HCT116 (cell line): ENCODE measurements at regions not wholly inside any gene's neighbourhood (a gene's known extent, or its start where the extent isn't known, plus 50 kb on each side); places are given as distances from the start of the nearest gene placed in this dataset.

Experiments used
- ATAC-seq: fragments of 200-7000 bp; cut with Tn5 transposase; 2 replicates; pipeline ENCODE4 v1.9.1; 2020; ENCODE audit warnings: mild to moderate bottlenecking, moderate library complexity
- BruUV-seq: library from RNA; stranded (reverse); fragments of 400-500 nt; replicated peaks from 2 replicates; lab custom pipeline; 2021; lab: Mats Ljungman, UMichigan
- CTCF ChIA-PET: fragments of 300-600 bp; sonication (Branson Sonifier 250); formaldehyde crosslinking; loops from one replicate; lab custom pipeline; 2021; ENCODE audit warnings: antibody characterized with exemption; lab: Charles Lee
- POLR2A ChIA-PET: fragments of 300-600, 350-600 bp; sonication (Branson Sonifier 250); formaldehyde crosslinking; loops from one replicate; lab custom pipeline; 2021; ENCODE audit warnings: antibody characterized with exemption; lab: Charles Lee
- RAD21 ChIA-PET, 2 experiments: fragments of 300-600 bp; sonication (Branson Sonifier 250); formaldehyde crosslinking; loops; one replicate each; lab custom pipeline; 2023; ENCODE audit warnings: low total read pairs in 2 of 2; ENCODE audit not compliant: uncharacterized antibody in 2 of 2, unreplicated experiment in 2 of 2, low non-redundant PET in 1 of 2; lab: Charles Lee
- DNase-seq: peaks from one replicate; pipeline ENCODE4 v3.0.0-alpha.2; 2010; ENCODE audit warnings: low read depth, low spot score
- H2AFZ ChIP-seq: fragments of 200-600 bp; shearing (Covaris generic), sonication (generic); 2 replicates; pipeline ENCODE4 v1.6.1; 2017; ENCODE audit warnings: low read depth, mixed run types, mixed read lengths, antibody characterized with exemption, low read length; ENCODE audit not compliant: poor library complexity, severe bottlenecking
- H3K27ac ChIP-seq: 2 replicates; pipeline ENCODE4 v1.5.1; 2012; ENCODE audit warnings: low read depth, low read length
- H3K27me3 ChIP-seq: fragments of 200-600 bp; sonication (generic); 2 replicates; pipeline ENCODE4 v1.6.1; 2016; ENCODE audit warnings: mixed run types, low read length, mixed read lengths; ENCODE audit not compliant: insufficient read depth
- H3K36me3 ChIP-seq, 2 experiments: fragments of 200-500 bp in 1 of 2; fragments of 200-600 bp in 1 of 2; sonication (Bioruptor generic) in 1 of 2; sonication (generic) in 1 of 2; 2 replicates each; pipeline versions ENCODE4 v1.5.1 to v1.6.1; 2014 to 2016; ENCODE audit warnings: low read length in 2 of 2, inconsistent platforms in 1 of 2, mixed read lengths in 1 of 2, mixed run types in 1 of 2; ENCODE audit not compliant: insufficient read depth in 2 of 2, control insufficient read depth in 1 of 2
- H3K4me1 ChIP-seq, 2 experiments: fragments of 200-600 bp in 1 of 2; sonication (generic) in 1 of 2; 2 replicates each; pipeline versions ENCODE4 v1.5.1 to v1.6.1; 2012 to 2017; ENCODE audit warnings: low read length in 2 of 2, inconsistent platforms in 1 of 2, mild to moderate bottlenecking in 1 of 2, mixed read lengths in 1 of 2, mixed run types in 1 of 2, moderate library complexity in 1 of 2; ENCODE audit not compliant: insufficient read depth in 2 of 2, control insufficient read depth in 1 of 2
- H3K4me2 ChIP-seq: fragments of 200-600 bp; sonication (generic); 2 replicates; pipeline ENCODE4 v1.6.1; 2017; ENCODE audit warnings: mixed run types, low read length, mixed read lengths
- H3K4me3 ChIP-seq, 2 experiments: fragments of 200-600 bp in 1 of 2; sonication (generic) in 1 of 2; replicated peaks in 1 of 2; 2 replicates each; pipeline ENCODE4 v1.5.1; 2011 to 2016; ENCODE audit warnings: low read length in 2 of 2, control low read depth in 1 of 2, low read depth in 1 of 2, mild to moderate bottlenecking in 1 of 2, mixed read lengths in 1 of 2, mixed run types in 1 of 2
- H3K79me2 ChIP-seq: fragments of 200-600 bp; sonication (generic); 2 replicates; pipeline ENCODE4 v1.6.1; 2017; ENCODE audit warnings: mild to moderate bottlenecking, mixed run types, low read length, moderate library complexity, mixed read lengths; ENCODE audit not compliant: insufficient read depth
- H3K9ac ChIP-seq: fragments of 200-600 bp; sonication (generic); 2 replicates; pipeline ENCODE4 v1.6.1; 2016; ENCODE audit warnings: low read length, mixed read lengths
- H3K9me2 ChIP-seq: fragments of 200-600 bp; sonication (generic), shearing (Covaris generic); 2 replicates; pipeline ENCODE4 v1.6.1; 2017; ENCODE audit warnings: mixed run types, mild to moderate bottlenecking, moderate library complexity; ENCODE audit not compliant: insufficient read depth
- H3K9me3 ChIP-seq, 2 experiments: fragments of 200-500 bp in 1 of 2; fragments of 200-600 bp in 1 of 2; sonication (Bioruptor generic) in 1 of 2; sonication (generic) in 1 of 2; 2 replicates each; pipeline ENCODE4 v1.6.1; 2014 to 2017; ENCODE audit warnings: low read length in 2 of 2, mixed read lengths in 2 of 2, inconsistent platforms in 1 of 2, low read depth in 1 of 2, mild to moderate bottlenecking in 1 of 2, mixed run types in 1 of 2, moderate library complexity in 1 of 2; ENCODE audit not compliant: control insufficient read depth in 1 of 2, insufficient read depth in 1 of 2
- H4K20me1 ChIP-seq: fragments of 200-600 bp; sonication (generic), shearing (Covaris generic); 2 replicates; pipeline ENCODE4 v1.6.1; 2017; ENCODE audit warnings: mixed run types, mild to moderate bottlenecking, moderate library complexity; ENCODE audit not compliant: insufficient read depth
- CBX3 ChIP-seq: IDR thresholded peaks from 2 replicates; pipeline ENCODE4 v1.6.1; 2012; ENCODE audit warnings: low read depth
- CTCF ChIP-seq, 3 experiments: fragments of 200-600 bp in 1 of 3; sonication (generic) in 1 of 3; IDR thresholded peaks in 2 of 3; conservative IDR thresholded peaks in 1 of 3; 2 replicates each; pipeline ENCODE4 v1.5.1; 2012 to 2017; ENCODE audit warnings: low read depth in 2 of 3, low read length in 2 of 3, antibody characterized with exemption in 1 of 3, borderline replicate concordance in 1 of 3, control low read depth in 1 of 3, mild to moderate bottlenecking in 1 of 3, mixed read lengths in 1 of 3, mixed run types in 1 of 3, moderate library complexity in 1 of 3; ENCODE audit not compliant: insufficient read depth in 1 of 3
- EZH2 ChIP-seq: fragments of 200-600 bp; sonication (generic); IDR thresholded peaks from 2 replicates; pipeline ENCODE4 v1.6.1; 2017; ENCODE audit warnings: antibody characterized with exemption, mixed run types
- POLR2A ChIP-seq: IDR thresholded peaks from 2 replicates; pipeline ENCODE4 v1.7.0; 2011; ENCODE audit warnings: borderline replicate concordance; ENCODE audit not compliant: insufficient read depth, insufficient read length; ENCODE audit errors: extremely low read depth
- POLR2AphosphoS5 ChIP-seq: IDR thresholded peaks from 2 replicates; pipeline ENCODE4 v1.6.1; 2011; ENCODE audit warnings: mild to moderate bottlenecking, low read depth, low read length, moderate library complexity
- REST ChIP-seq: IDR thresholded peaks from 2 replicates; pipeline ENCODE4 v1.6.1; 2012; ENCODE audit warnings: low read depth
- SP1 ChIP-seq: IDR thresholded peaks from 2 replicates; pipeline ENCODE4 v1.6.1; 2012; ENCODE audit warnings: low read depth
- SRF ChIP-seq: IDR thresholded peaks from 2 replicates; pipeline ENCODE4 v1.6.1; 2012; ENCODE audit warnings: low read depth
- TCF7L2 ChIP-seq: IDR thresholded peaks from 2 replicates; pipeline ENCODE4 v1.7.0; 2011; ENCODE audit warnings: borderline replicate concordance, inconsistent platforms; ENCODE audit not compliant: insufficient read depth, insufficient read length; ENCODE audit errors: extremely low read depth
- YY1 ChIP-seq: IDR thresholded peaks from 2 replicates; pipeline ENCODE4 v1.6.1; 2011; ENCODE audit warnings: low read length, low read depth, moderate library complexity, mild to moderate bottlenecking; ENCODE audit not compliant: insufficient replicate concordance; ENCODE audit errors: extremely low read depth
- ZFX ChIP-seq: fragments of 450-650 bp; IDR thresholded peaks from 2 replicates; pipeline ENCODE4 v1.6.1; 2017
- ZNF274 ChIP-seq: fragments of 200-500 bp; sonication (Bioruptor generic); IDR thresholded peaks from 2 replicates; pipeline ENCODE4 v1.6.1; 2014; ENCODE audit warnings: mild to moderate bottlenecking, low read depth, low read length, inconsistent platforms
- intact Hi-C: fragments of 100-400 bp; cut with micrococcal nuclease; formaldehyde crosslinking; loops from 2 replicates; pipeline ENCODE4 v1.10.0; 2022

- intact Hi-C loops, result no loop called here
- no peak overlapping the region for H3K4me3 ChIP-seq
- ATAC-seq, result no peak
- H2AFZ ChIP-seq, result no peak overlapping the region
- DNase-seq, result no peak
- CTCF ChIA-PET, result no interaction called here
- no peak overlapping the region for H3K4me2 ChIP-seq
- no TSS peak for BruUV-seq
- H3K4me1 ChIP-seq, result no peaks in the 10 kb centered on the region
- H3K27me3 ChIP-seq, result peaks cover 4% of the 10 kb centered on the region; the same call in 1 of the 2 replicates
- POLR2A ChIA-PET, result no interaction called here
- RAD21 ChIA-PET, result no interaction called here
- TF ChIP-seq YY1 (no peak), POLR2AphosphoS5 (no peak), SP1 (no peak), ZFX (no peak), CBX3 (no peak), ZNF274 (no peak), POLR2A (no peak), EZH2 (no peak), REST (no peak), TCF7L2 (no peak), CTCF (IDR thresholded peaks at IDR 0.05 in 2 of 3, conservative IDR thresholded peaks at IDR 0.05 in 1 of 3; ENCODE audit: borderline replicate concordance in 1 of 3, insufficient read depth in 1 of 3, low read depth in 2 of 3, low read length in 2 of 3) (no peak), SRF (no peak)
- no peaks in the 10 kb centered on the region for H4K20me1 ChIP-seq
- no peaks in the 10 kb centered on the region for H3K9me2 ChIP-seq
- H3K36me3 ChIP-seq, result no peaks in the 10 kb centered on the region
- no peak overlapping the region for H3K27ac ChIP-seq
- H3K79me2 ChIP-seq, result no peaks in the 10 kb centered on the region
- H3K9ac ChIP-seq, result no peak overlapping the region
- no peaks in the 10 kb centered on the region for H3K9me3 ChIP-seq
Observed at GRCh38 chr2:64324746-64325410, 129.1 kb upstream of the LGALSL start.
